ENCODE measurements at regions not wholly inside any gene's neighbourhood (a gene's known extent, or its start where the extent isn't known, plus 50 kb on each side); places are given as distances from the start of the nearest gene placed in this dataset.

DNA sequence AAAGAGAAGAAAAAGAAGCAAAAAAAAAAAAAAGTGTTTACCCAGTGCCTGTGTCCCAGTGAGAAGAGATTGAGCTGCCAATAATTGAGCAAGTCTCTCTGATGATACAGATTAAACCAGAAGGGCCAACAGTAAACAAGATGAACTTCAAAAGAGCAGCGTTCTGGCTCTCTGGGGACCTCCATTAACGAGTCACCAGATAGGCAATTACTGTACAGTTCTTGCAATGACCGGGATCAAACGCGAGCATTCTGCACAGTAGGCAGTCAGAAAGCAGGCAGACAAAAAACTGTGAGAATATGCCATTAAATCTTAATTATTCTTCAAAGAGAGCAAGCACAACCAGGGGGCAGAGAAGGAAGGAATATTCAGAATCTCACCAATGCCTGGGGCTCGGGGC is 626.1 kb downstream of the TMEM114 start:
- H3K4me3 ChIP-seq = no peak overlapping the region
- no peaks in the 10 kb centered on the region for H3K27me3 ChIP-seq
- no peak for ATAC-seq
- H3K27ac ChIP-seq = no peak overlapping the region
- no peaks in the 10 kb centered on the region for H3K4me1 ChIP-seq
- intact Hi-C loops (cut with DNase I) = no loop called here
- no peaks in the 10 kb centered on the region for H3K9me3 ChIP-seq
- TF ChIP-seq CTCF (IDR thresholded peaks at IDR 0.05) = no peak
- H3K36me3 ChIP-seq = no peaks in the 10 kb centered on the region
- no peak for DNase-seq

- H3K4me3 ChIP-seq = no peak overlapping the region
- DNase-seq (no peak), ATAC-seq (no peak)
- H3K9me3 ChIP-seq = no peaks in the 10 kb centered on the region
- TF ChIP-seq CTCF (IDR thresholded peaks at IDR 0.05) = no peak
- intact Hi-C loops (cut with DNase I) = no loop called here
- H3K36me3 ChIP-seq = no peaks in the 10 kb centered on the region
- H3K27me3 ChIP-seq = no peaks in the 10 kb centered on the region
- H3K27ac ChIP-seq = no peak overlapping the region
- no peaks in the 10 kb centered on the region for H3K4me1 ChIP-seq
These were observed 628.0 kb downstream of the TMEM114 start for GRCh38 chr16:7962091-7962879.

- no peak for TF ChIP-seq CTCF (IDR thresholded peaks at IDR 0.05)
- intact Hi-C loops (cut with DNase I) = no loop called here
- ATAC-seq = no peak
These were observed 624.5 kb downstream of the RBFOX1 start for GRCh38 chr16:7957151-7957550.

DNA sequence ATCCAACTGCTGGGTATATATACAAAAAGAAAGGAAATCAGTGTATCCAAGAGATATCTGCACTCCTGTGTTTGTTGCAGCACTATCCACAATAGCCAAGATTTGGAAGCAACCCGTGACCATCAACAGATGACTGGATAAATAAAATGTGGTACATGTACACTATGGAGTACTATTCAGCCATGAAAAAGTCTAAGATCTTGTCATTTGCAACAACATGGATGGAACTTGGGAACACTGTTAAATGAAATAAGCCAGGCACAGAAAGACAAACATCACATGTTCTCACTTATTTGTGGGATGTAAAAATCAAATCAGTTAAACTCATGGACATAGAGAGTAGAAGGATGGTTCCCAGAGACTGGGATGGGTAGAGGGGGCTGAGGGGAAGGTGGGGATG is 620.7 kb downstream of the RBFOX1 start:
- no peak for ATAC-seq
- Histone ChIP-seq H3K4me1 (no peaks in the 10 kb centered on the region), H3K27ac (no peak overlapping the region), H3K36me3 (no peaks in the 10 kb centered on the region), H3K4me3 (no peak overlapping the region), H3K27me3 (no peaks in the 10 kb centered on the region), H3K9me3 (no peaks in the 10 kb centered on the region)
- intact Hi-C loops (cut with DNase I) = no loop called here
- DNase-seq = no peak
- TF ChIP-seq CTCF (IDR thresholded peaks at IDR 0.05) = no peak

More at GRCh38 chr16:7957151-7957550, 624.5 kb downstream of the RBFOX1 start:
- no peak overlapping the region for H3K4me3 ChIP-seq
- H3K27me3 ChIP-seq = no peaks in the 10 kb centered on the region
- DNase-seq = no peak
- H3K36me3 ChIP-seq = no peaks in the 10 kb centered on the region
- H3K4me1 ChIP-seq = no peaks in the 10 kb centered on the region
- no peaks in the 10 kb centered on the region for H3K9me3 ChIP-seq
- no peak overlapping the region for H3K27ac ChIP-seq

DNA sequence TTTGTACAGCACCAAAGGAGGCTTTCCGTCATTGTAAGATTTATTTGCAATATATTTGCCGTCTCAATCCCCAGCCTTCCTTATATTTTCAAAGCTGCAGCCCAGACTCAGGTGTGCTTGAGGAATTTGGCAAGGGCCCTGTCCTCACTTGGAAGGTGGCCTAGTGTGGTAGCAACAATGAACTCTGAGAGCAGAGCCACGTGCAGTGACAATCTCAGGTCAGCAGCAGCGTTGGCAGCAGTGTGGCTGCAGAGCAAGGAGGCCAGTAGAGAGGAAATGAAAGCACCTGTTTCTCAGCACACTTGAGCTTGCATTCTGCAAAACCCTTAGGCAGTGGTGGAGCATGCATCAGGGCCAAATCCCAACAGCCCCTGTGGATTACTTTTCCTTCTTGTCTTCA is 613.5 kb downstream of the RBFOX1 start:
- Histone ChIP-seq H3K27ac (no peak overlapping the region), H3K4me1 (no peaks in the 10 kb centered on the region), H3K27me3 (no peaks in the 10 kb centered on the region), H3K9me3 (no peaks in the 10 kb centered on the region), H3K36me3 (no peaks in the 10 kb centered on the region), H3K4me3 (no peak overlapping the region)
- intact Hi-C loops (cut with DNase I) = no loop called here
- no peak for DNase-seq
- no peak for ATAC-seq
- no peak for TF ChIP-seq CTCF (IDR thresholded peaks at IDR 0.05)

- intact Hi-C loops (cut with DNase I) = no loop called here
- no peaks in the 10 kb centered on the region for H3K27me3 ChIP-seq
- DNase-seq = no peak
- H3K4me3 ChIP-seq = no peak overlapping the region
- ATAC-seq = no peak
- no peak for TF ChIP-seq CTCF (IDR thresholded peaks at IDR 0.05)
- no peaks in the 10 kb centered on the region for H3K36me3 ChIP-seq
- no peaks in the 10 kb centered on the region for H3K4me1 ChIP-seq
- no peaks in the 10 kb centered on the region for H3K9me3 ChIP-seq
- no peak overlapping the region for H3K27ac ChIP-seq
These were observed 605.5 kb downstream of the RBFOX1 start for GRCh38 chr16:7938175-7938574.

Measured in upper lobe of right lung (tissue), 1 donor.